ENCODE measurements at regions not wholly inside any gene's neighbourhood (a gene's known extent, or its start where the extent isn't known, plus 50 kb on each side); places are given as distances from the start of the nearest gene placed in this dataset.

DNA sequence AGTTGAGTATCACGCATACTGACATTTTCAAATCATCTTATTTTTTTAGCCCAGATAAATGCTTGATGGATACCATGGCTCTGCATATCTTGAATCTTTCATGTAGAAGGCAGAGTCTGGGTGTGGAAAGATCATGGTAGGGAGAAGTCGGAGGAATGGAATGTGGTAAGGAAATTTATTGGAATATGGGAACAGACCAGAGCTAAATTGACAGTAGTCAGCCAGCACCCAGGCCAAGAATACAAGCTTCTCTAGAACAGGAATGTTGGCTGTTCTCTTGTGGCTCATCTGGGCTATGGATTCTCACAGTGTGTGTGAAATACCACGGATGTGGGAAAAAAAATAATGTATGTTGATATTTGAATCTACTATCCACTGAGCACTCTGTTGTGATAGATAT is 305.7 kb upstream of the COL8A1 start:
- TF ChIP-seq, protein P1, sequence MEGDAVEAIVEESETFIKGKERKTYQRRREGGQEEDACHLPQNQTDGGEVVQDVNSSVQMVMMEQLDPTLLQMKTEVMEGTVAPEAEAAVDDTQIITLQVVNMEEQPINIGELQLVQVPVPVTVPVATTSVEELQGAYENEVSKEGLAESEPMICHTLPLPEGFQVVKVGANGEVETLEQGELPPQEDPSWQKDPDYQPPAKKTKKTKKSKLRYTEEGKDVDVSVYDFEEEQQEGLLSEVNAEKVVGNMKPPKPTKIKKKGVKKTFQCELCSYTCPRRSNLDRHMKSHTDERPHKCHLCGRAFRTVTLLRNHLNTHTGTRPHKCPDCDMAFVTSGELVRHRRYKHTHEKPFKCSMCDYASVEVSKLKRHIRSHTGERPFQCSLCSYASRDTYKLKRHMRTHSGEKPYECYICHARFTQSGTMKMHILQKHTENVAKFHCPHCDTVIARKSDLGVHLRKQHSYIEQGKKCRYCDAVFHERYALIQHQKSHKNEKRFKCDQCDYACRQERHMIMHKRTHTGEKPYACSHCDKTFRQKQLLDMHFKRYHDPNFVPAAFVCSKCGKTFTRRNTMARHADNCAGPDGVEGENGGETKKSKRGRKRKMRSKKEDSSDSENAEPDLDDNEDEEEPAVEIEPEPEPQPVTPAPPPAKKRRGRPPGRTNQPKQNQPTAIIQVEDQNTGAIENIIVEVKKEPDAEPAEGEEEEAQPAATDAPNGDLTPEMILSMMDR (IDR thresholded peaks at IDR 0.05): no peak
- TF ChIP-seq POLR2A (IDR thresholded peaks at IDR 0.05): no peak
